HCT116 (cell line): ENCODE measurements at regions not wholly inside any gene's neighbourhood (a gene's known extent, or its start where the extent isn't known, plus 50 kb on each side); places are given as distances from the start of the nearest gene placed in this dataset.

Experiments used
- CTCF ChIP-seq, 3 experiments: fragments of 200-600 bp in 1 of 3; sonication (generic) in 1 of 3; IDR thresholded peaks in 2 of 3; conservative IDR thresholded peaks in 1 of 3; 2 replicates each; pipeline ENCODE4 v1.5.1; 2012 to 2017; ENCODE audit warnings: low read depth in 2 of 3, low read length in 2 of 3, antibody characterized with exemption in 1 of 3, borderline replicate concordance in 1 of 3, control low read depth in 1 of 3, mild to moderate bottlenecking in 1 of 3, mixed read lengths in 1 of 3, mixed run types in 1 of 3, moderate library complexity in 1 of 3; ENCODE audit not compliant: insufficient read depth in 1 of 3
- EZH2 ChIP-seq: fragments of 200-600 bp; sonication (generic); IDR thresholded peaks from 2 replicates; pipeline ENCODE4 v1.6.1; 2017; ENCODE audit warnings: antibody characterized with exemption, mixed run types
- POLR2AphosphoS5 ChIP-seq: IDR thresholded peaks from 2 replicates; pipeline ENCODE4 v1.6.1; 2011; ENCODE audit warnings: mild to moderate bottlenecking, low read depth, low read length, moderate library complexity

- no peak for TF ChIP-seq CTCF (IDR thresholded peaks at IDR 0.05 in 2 of 3, conservative IDR thresholded peaks at IDR 0.05 in 1 of 3; ENCODE audit: borderline replicate concordance in 1 of 3, insufficient read depth in 1 of 3, low read depth in 2 of 3, low read length in 2 of 3)
- TF ChIP-seq POLR2AphosphoS5: no peak
- TF ChIP-seq EZH2: no peak
Measured at GRCh38 chr4:145277011-145277410, 96.6 kb upstream of the OTUD4 start.
